ENCODE measurements at regions not wholly inside any gene's neighbourhood (a gene's known extent, or its start where the extent isn't known, plus 50 kb on each side); places are given as distances from the start of the nearest gene placed in this dataset.

GRCh38 chr17:70956726-70957125 lies 787.4 kb downstream of the KCNJ2 start:
- intact Hi-C loops (cut with DNase I) = no loop called here
- Histone ChIP-seq H3K9me3 (no peaks in the 10 kb centered on the region), H3K27me3 (no peaks in the 10 kb centered on the region), H3K4me3 (no peak overlapping the region), H3K36me3 (no peaks in the 10 kb centered on the region), H3K4me1 (no peaks in the 10 kb centered on the region), H3K27ac (no peak overlapping the region)
- no peak for DNase-seq (ENCODE audit: low spot score in 2 of 2)
- no peak for TF ChIP-seq CTCF (IDR thresholded peaks at IDR 0.05)

GRCh38 chr17:70961341-70961740 lies 792.0 kb downstream of the KCNJ2 start:
- H3K4me1 ChIP-seq = no peaks in the 10 kb centered on the region
- H3K9me3 ChIP-seq = no peaks in the 10 kb centered on the region
- DNase-seq (ENCODE audit: low spot score in 2 of 2) = no peak
- H3K27ac ChIP-seq = no peak overlapping the region
- H3K27me3 ChIP-seq = no peaks in the 10 kb centered on the region
- H3K4me3 ChIP-seq = no peak overlapping the region
- H3K36me3 ChIP-seq = no peaks in the 10 kb centered on the region
- TF ChIP-seq CTCF (IDR thresholded peaks at IDR 0.05) = no peak
- intact Hi-C loops (cut with DNase I) = no loop called here

- H3K36me3 ChIP-seq = no peaks in the 10 kb centered on the region
- intact Hi-C loops (cut with DNase I) = no loop called here
- DNase-seq (ENCODE audit: low spot score in 2 of 2) = no peak
- TF ChIP-seq CTCF (IDR thresholded peaks at IDR 0.05) = no peak
- no peak overlapping the region for H3K27ac ChIP-seq
- H3K4me3 ChIP-seq = no peak overlapping the region
- no peaks in the 10 kb centered on the region for H3K9me3 ChIP-seq
- no peaks in the 10 kb centered on the region for H3K4me1 ChIP-seq
- H3K27me3 ChIP-seq = no peaks in the 10 kb centered on the region
Observed at GRCh38 chr17:70968302-70968701, 799.0 kb downstream of the KCNJ2 start.

- intact Hi-C loops (cut with DNase I) = no loop called here
- H3K27me3 ChIP-seq = no peaks in the 10 kb centered on the region
- no peak for TF ChIP-seq CTCF (IDR thresholded peaks at IDR 0.05)
- no peak overlapping the region for H3K4me3 ChIP-seq
- DNase-seq (ENCODE audit: low spot score in 2 of 2) = no peak
- no peaks in the 10 kb centered on the region for H3K4me1 ChIP-seq
- H3K36me3 ChIP-seq = no peaks in the 10 kb centered on the region
- no peak overlapping the region for H3K27ac ChIP-seq
- no peaks in the 10 kb centered on the region for H3K9me3 ChIP-seq
Observed at GRCh38 chr17:70969521-70970034, 800.2 kb downstream of the KCNJ2 start.

- Histone ChIP-seq H3K36me3 (no peaks in the 10 kb centered on the region), H3K4me3 (no peak overlapping the region), H3K9me3 (no peaks in the 10 kb centered on the region), H3K27ac (no peak overlapping the region), H3K27me3 (no peaks in the 10 kb centered on the region), H3K4me1 (no peaks in the 10 kb centered on the region)
- intact Hi-C loops (cut with DNase I) = no loop called here
- no peak for DNase-seq (ENCODE audit: low spot score in 2 of 2)
- no peak for TF ChIP-seq CTCF (IDR thresholded peaks at IDR 0.05)
Observed at GRCh38 chr17:70976447-70976846, 807.1 kb downstream of the KCNJ2 start.

GRCh38 chr17:70984873-70985272 lies 815.5 kb downstream of the KCNJ2 start:
- Histone ChIP-seq H3K4me1 (no peaks in the 10 kb centered on the region), H3K9me3 (no peaks in the 10 kb centered on the region), H3K27me3 (no peaks in the 10 kb centered on the region), H3K36me3 (no peaks in the 10 kb centered on the region), H3K27ac (no peak overlapping the region), H3K4me3 (no peak overlapping the region)
- DNase-seq (ENCODE audit: low spot score in 2 of 2) = no peak
- no peak for TF ChIP-seq CTCF (IDR thresholded peaks at IDR 0.05)
- intact Hi-C loops (cut with DNase I) = no loop called here
